HG03280 (cell line): ENCODE measurements at regions not wholly inside any gene's neighbourhood (a gene's known extent, or its start where the extent isn't known, plus 50 kb on each side); places are given as distances from the start of the nearest gene placed in this dataset.
"Not testable (repeated sequence)": the region's sequence is repeated elsewhere in the genome, so short reads cannot be mapped to it uniquely, and the experiment has no call there.

Experiments
- ATAC-seq: cut with Tn5 transposase; IDR thresholded peaks from one replicate; pipeline ENCODE4 v1.9.1; 2021; ENCODE audit warnings: mild to moderate bottlenecking, moderate library complexity; ENCODE audit not compliant: unreplicated experiment

DNA sequence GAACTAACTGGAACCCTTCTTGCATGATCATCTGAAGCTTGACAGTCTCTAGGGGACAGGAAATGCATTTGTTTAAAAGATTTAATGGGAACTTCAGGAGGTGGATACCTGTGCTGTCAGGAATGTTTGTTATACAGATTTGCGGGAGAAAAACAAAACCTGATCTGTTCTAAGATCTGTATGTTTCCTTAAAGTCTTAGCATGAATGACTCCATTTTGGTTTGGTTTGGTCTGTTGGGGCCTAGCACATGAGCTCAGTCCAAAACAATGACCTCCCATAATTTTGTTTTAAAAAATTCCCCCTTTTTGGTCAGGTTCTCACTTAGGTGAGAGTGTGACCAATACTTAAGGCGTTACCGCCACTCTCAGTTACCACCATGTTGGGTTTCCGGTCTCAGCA, 138.7 kb downstream of the AKR1D1 start:
- no peak for ATAC-seq

DNA sequence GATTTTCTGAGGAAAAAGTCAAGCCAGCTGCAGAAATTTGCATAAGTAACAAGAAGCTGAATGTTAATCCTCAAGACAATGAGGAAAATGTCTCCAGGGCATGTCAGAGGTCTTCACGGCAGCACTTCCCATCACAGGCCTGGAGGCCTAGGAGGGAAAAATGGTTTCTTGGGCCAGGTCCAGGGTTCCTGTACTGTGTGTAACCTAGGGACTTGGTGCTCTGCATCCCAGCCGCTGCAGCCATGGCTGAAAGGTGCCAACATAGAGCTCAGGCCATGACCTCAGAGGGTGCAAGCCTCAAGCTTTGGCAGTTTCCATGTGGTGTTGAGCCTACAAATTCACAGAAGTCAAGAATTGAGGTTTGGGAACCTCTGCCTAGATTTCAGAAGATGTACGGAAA, 144.1 kb downstream of the AKR1D1 start:
- not testable (repeated sequence) for ATAC-seq

DNA sequence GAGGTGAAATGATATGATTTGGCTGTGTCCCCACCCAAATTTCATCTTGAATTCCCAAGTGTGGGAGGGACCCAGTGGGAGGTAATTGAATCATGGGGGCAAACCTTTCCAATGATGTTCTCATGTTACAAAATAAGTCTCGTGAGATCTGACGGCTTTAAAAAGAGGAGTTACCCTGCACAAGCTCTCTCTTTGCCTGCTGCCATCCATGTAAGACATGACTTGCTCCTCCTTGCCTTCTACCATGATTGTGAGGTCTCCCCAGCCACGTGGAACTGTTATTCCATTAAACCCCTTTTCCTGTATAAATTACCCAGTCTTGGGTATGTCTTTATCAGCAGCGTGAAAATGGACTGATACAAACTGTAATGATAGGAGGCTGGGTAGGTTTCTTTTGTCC, 145.1 kb downstream of the AKR1D1 start:
- ATAC-seq: not testable (repeated sequence)

DNA sequence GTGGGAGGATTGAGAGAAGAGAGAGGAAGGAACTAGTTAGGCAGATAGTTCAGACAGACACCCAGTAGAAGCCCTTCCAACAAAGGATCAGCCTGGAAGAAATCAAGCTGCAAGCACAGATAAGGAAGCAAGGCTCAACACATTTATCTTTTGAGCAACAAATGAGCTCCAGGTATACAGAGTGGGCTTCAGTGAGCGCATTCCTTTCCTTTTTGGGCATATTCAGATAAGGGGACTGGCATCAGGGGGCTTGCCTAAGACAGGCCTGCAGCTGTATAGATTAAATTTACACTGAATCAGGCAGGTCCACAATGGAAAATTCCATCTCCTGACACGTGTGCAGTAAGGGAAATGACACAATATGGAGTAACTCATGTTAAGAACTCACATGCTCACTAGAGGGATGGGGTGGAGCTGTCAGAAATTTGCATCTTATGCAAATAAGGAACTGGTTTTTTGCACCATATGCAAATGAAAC, 147.2 kb downstream of the AKR1D1 start:
- no peak for ATAC-seq

DNA sequence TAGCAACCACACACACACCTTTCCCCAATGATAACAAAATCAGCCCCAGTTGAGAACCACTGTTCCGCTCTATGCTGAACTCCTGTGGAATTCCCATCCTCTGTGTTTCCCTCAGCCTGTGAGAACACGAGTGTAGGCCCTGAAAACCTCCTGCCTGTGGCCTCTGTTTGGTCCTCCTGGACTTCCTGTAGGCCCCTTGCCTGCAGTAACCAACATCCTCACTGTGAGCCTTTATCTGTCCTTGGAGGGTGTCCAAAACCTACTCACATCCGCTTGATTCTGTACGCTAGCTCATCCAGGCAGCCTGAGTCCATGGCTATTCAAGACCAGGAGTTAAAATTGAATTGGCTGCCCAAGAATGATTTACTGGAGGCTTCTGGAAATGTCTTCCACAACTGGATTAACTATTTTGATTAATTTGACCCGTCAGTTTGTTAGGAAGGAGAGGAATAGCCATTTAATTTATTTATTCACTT, 149.8 kb downstream of the AKR1D1 start:
- ATAC-seq: no peak

DNA sequence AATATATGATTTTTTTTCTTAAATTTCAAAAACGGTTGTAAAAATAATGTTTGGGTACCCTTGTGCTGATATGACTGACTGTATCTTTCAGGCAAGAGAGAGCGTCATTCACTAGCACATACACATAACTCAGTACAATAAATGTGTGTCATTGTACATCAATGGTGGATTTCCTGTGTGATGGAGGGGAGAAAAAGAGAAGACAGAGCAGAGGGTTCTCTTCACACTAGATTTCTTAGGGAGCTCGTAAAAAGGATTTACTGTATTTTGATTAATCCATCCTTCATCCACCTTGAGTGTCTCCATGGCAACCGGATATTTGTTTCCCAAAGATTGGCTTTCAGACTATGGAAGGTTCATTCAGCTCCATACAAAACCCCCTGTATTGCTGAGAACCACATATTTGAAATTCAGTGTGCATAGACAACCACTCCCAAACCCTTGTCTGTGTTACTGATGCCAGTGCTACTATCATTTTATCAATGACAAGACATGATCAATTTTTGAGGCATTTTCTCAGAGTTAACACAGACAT, 150.6 kb downstream of the AKR1D1 start:
- no peak for ATAC-seq

DNA sequence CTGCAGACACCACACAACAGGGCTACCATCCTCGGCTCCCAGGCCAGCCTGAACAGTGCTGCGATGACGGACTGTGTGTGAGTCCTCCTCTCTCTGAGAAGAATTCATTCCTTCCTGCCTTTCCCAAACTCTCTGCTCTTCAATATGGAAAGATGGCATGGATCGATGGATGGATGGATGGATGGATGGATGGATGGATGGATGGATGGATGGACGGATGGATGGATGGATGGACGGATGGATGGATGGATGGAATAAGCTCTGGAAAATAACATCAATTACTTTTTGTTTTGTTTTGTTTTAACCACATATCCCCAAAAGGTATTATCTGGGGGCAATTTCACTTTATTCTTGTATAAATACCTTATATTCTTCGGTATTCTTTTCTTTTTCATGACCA, 151.9 kb downstream of the AKR1D1 start:
- ATAC-seq: no peak

DNA sequence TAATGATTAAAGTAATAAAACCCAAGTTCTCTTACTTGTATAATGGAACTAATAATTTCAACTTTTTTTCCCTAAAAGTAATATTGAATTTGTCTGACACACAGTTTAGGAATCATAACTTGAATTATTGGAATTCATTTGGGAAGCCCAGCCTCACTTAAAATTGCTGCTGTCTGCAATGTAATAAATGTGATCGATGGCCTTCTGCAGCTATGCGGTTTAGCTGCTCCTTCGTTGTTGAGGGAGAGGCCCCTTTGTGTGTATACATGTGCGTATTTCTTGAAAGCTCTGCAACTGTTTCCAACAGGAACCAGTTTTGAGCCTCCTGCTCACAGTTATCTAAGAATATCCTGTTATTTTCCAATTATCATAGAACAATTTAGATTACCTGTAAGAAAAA, 152.5 kb downstream of the AKR1D1 start:
- no peak for ATAC-seq

DNA sequence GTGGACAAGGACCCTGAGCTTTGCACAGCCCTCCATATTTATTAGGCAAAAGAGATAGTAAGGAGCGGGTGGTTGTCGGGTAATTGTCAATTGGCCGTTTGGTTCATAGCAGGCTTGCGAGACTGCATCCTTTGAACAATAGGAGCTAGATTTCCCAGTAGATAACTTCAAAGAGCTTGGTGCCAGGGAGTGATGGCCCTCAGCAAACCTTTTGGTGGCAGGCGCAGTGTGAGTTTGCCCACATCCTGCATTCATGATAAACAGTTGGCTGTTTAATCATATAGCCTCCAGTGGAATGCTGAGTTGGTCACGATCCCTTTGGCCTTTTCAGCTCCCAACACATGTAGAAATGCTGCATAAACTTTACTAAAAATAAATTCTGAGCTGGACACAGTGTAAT, 156.9 kb downstream of the AKR1D1 start:
- ATAC-seq: no peak

DNA sequence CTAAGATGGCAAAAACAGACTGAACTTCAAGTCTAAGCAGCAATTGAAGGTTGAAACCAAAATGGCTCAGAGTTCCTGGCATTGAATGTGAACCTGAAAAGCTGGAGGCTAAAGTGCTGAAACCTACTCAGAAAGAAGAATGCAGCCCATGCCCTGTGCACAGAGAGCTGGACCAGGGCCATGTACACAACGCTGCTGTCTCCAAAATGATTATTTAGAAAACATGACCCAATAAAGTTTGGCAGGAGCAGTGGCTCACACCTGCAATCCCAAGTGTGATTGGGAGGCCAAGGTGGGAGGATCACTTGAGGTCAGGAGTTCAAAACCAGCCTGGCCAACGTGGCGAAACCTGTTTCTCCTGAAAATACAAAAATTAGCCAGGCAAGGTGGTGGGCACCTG, 158.9 kb downstream of the AKR1D1 start:
- no peak for ATAC-seq

DNA sequence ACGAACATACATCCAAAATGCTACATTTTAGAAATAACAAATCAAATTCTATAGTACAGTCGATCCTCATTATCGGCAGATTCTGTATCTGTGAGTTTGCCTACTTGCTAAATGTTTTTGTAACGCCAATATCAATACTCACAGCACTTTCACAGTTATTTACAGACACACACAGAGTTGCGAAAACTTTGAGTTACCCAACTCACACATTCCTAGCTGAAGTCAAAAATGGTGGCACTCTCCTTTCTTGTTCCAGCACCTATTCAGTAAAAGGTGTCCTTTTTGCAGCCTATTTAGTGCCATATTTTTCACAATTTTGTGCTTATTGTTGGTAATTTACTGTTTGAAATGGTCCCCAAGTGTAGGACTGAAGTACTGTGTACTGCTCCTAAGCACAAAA, 161.7 kb downstream of the AKR1D1 start:
- ATAC-seq: no peak

DNA sequence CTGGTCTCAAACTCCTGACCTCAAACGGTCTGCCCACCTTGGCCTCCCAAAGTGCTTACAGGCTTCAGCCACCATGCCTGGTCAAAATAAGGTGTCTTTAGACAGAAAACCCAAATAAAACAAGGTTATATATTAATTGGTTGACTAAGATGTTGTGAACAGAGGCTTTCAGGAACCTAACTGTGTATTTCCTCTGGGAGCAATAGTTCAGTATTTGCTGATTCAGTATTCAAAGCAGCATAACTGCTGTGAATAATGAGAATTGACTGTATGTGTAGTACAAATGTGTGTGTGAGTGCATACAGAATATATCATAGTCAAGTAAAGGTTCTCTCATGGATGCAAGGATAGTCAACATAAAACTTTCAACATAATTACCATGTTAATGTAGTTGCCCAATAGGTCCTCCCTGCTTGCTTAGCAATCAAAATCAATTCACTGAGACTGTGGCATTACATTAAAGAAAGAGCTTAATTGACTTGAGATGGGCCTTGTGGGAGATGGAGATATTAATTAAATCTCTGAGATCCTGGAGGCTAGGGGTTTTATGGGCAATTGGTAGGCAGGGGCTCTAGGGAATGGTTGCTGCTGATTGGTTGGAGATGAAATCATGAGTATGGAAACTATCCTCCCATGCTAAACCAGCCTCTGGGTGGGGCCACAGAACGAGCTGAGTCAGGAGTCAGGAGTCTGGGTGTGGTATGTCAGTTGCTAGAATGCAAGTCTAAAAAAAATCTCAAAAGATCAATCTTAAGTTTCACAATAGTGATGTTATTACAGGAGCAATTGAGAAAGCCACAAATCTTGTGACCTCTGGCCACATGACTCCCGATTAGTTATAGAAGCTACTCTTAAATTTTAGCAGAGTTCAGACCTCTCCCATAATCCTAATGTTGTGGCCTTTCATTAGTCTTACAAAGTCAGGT, 162.7 kb downstream of the AKR1D1 start:
- no peak for ATAC-seq

DNA sequence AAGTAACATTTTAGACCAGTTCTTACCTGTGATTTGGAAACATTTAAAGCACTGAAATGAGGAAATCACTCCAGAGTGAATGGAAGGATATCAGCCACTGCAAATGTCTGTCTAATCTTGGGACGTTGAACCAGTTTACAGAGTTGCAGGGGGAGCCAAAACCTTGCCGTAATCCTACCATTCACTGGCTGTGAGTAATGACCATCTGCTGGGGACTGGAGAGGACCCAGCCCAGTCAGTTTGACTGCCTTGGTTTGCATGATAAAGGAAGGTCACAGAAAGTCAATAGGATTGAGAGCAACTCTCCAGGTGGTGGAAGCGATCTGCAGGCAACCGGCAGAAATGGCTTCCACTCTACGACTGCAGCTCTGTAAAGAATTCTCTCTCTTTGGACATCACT, 167.2 kb downstream of the AKR1D1 start:
- ATAC-seq: no peak

DNA sequence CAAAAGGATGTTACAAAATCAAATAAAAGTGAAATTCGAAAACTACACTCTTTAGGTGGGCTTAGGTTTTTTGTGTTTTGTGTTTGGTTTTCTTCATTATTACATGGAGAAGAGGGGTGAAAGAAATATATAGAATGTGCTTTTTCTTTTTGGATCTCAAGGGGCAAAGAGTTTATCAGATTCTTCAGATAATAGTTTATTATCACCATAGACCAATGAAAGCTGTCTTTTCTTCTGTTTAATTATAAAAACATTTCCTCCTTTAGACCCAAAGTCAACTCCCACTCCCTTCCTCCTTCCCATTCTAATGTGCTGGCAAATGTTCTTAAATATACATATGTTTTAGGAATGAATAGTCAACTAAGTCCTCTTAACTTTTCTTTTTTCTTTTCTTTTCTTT, 167.6 kb downstream of the AKR1D1 start:
- ATAC-seq: no peak

DNA sequence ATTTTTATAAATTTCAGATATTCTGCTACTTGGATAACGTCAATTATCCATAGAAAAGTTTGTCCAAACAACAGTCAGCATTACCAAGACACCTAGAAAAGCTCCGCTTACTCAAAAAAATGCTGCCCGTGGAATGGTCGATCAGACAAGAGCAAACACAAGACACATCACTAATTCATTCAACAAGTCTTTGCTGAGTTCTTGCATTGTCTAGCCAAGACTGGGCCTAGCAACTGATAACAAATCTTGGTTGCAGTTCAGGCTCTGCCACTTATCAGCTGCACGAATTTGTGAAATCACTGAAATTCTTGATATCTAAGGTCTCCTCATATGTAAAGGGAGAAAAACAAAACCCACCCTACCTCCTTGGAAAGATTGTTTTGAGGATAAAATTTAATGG, 168.3 kb downstream of the AKR1D1 start:
- ATAC-seq: no peak

DNA sequence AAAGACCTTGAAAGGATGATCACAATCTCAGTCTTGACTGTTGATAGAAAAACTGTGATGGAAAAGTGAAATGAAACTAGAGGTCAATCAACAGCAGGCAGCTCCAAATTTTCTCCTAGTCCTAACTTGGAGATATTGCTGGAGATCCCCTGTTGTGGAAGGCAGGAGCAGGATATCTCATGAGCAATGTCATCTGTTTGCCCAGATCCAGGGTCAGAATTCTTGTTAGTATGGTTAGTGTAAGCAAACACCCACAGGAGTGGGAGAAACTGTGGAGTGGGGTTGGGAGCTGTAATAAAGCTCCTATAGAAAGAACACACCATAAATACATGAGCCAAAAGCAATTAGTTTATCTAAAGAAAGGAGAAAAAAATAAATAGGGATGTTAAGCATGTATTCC, 169.0 kb downstream of the AKR1D1 start:
- ATAC-seq: no peak

DNA sequence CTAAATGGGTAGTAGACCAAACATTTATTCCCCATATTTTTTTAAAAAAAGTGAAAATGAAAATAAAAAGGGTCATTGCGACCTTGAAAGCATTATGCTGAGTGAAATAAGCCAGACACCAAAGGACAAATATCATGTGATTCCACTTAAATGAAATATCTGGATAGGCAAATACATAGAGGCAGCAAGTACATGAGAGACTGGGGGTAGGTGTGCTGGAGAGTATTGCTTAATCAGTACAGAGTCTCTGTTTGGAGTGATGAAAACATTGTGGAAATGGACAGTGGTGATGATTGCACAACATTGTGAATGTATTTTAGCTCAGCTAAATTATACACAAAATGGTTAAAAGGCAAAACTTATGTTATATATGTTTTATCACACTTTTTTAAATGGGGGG, 169.4 kb downstream of the AKR1D1 start:
- ATAC-seq: no peak

DNA sequence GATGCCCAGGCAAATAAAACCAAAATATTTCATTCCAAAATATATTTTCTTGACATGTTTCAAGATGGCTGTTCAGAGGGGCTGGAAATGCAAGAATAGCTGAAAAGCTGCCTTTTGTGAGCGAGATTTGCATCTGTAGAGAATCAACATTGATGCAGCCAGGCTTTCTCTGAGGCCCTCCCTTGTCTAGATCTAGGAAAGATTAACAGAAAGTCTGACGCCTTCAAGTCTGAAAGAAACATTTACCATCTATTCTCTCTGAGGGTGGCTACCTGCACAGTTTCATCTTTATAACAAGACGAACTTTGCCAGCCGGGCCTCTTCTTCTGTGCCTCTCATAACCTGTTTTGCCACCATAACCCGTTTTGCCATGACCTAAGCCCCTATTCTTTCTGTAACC, 170.2 kb downstream of the AKR1D1 start:
- no peak for ATAC-seq

DNA sequence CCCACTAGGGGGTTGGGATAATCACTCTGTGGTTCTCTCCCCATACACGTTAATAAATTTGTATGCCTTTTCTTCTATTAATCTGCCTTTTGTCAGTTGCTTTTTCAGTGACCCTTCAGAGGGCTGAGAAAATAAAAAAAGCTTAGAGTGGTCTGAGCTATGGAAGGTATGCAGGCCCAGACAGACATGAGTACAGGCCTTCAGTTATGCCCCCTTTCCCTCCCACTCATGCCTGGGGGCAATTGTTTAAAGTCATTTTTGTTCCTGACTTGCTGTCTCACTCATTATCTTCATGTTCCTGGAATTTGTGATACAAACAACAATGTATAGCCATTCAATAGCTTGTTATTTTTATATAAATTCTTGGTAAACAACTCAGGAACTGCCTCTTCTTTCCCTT, 170.8 kb downstream of the AKR1D1 start:
- no peak for ATAC-seq

DNA sequence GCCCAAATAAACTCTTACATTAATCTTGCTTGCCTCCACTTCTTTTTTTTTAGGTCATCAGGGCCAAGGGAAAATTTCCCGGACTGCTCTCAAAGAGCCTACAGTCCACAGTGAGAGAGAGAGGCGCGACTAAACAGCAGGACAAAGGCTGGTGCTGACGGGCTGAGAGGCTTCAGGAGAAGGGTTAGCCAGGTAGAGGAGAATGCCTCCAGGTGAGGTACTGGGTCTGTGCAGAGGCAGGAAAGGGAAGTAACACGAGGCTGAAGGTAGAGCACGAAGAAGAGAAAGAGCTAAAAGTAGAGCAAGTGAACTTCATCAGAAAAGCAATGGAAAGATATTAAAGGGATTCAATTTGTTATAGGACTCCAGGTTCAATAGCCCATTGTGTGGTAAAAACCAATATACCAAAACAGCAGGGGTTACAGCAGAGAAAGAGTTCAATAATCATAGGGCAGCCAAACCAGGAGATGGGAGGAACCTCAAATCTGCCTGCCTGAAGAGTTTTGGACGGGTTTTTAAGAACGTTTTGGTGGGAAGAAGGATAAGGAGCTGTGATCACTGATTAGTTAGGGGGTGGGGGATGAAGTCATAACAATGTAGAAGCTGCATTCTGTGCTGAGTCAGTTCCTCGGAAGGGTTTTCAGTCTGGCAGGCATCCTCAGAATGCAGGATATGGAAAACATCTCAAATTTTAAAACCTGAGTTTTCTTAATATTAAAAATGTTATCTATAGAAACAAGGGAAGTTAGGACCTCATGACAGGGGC, 171.5 kb downstream of the AKR1D1 start:
- no peak for ATAC-seq

DNA sequence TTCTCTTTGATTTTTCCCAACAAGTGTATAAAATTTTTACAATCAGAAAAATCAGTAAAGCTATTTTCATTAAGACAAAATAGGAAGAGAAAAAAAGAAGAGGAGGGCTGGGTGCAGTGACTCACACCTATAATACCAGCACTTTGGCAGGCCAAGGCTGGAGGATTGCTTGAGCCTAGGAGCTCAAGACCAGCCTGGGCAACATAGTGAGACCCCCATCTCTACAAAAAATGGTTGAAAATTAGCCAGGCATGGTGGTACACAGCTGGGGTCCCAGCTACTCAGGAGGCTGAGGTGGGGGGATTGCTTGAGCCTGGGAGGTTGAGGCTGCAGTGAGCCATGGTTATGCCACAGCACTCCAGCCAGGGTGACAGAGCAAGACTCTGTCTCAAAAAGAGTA, 172.3 kb downstream of the AKR1D1 start:
- no peak for ATAC-seq

DNA sequence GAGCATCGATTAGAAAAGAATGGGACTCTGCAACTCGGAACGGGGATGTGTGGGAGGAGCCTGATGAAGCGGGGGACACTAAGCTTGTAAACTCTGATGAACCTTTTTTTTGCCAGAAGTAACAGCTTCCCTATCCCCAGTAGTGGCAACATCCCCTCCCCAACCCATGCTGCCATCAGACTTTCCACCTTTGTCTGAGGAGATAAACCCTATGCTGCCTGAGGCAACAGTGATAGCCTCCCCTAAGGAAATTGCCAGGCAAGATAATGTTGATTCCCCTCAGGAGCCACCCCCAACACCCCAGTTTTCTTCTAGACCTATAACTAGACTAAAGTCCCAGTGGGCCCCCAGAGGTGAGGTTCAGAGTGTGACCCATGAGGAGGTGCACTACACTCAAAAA, 173.7 kb downstream of the AKR1D1 start:
- no peak for ATAC-seq
